H1 (cell line): ENCODE measurements at regions not wholly inside any gene's neighbourhood (a gene's known extent, or its start where the extent isn't known, plus 50 kb on each side); places are given as distances from the start of the nearest gene placed in this dataset.

Experiments used
- CTCF ChIA-PET: fragments of 300-600 bp; sonication (Branson Sonifier 250); formaldehyde crosslinking; loops from one replicate; lab custom pipeline; 2021; ENCODE audit not compliant: partially characterized antibody; lab: Charles Lee
- POLR2A ChIA-PET: fragments of 300-600 bp; sonication (Branson Sonifier 250); formaldehyde crosslinking; loops from one replicate; lab custom pipeline; 2021; ENCODE audit warnings: inconsistent platforms; ENCODE audit not compliant: partially characterized antibody; lab: Charles Lee
- DNase-seq, 2 experiments: peaks; one replicate each; pipeline versions ENCODE4 v3.0.0 to v3.0.0-alpha.2; 2010 to 2022; ENCODE audit warnings: low spot score in 2 of 2, low read depth in 1 of 2, mixed read lengths in 1 of 2
- FAIRE-seq: peaks from 2 replicates; lab custom pipeline; 2011; peaks lifted over from hg19 to GRCh38; lab: Jason Lieb, UNC
- H2AFZ ChIP-seq: 2 replicates; pipeline ENCODE4 v1.8.1; 2012; ENCODE audit warnings: low read length, inconsistent platforms
- H2AK5ac ChIP-seq: 2 replicates; pipeline ENCODE4 v1.6.1; 2013; ENCODE audit warnings: low read depth, low read length
- H2BK120ac ChIP-seq: replicated peaks from 2 replicates; pipeline ENCODE3; 2013; ENCODE audit warnings: low read depth, low read length, inconsistent platforms
- H2BK12ac ChIP-seq: 2 replicates; pipeline ENCODE4 v1.6.1; 2013; ENCODE audit warnings: low read depth, low read length
- H2BK15ac ChIP-seq: 2 replicates; pipeline ENCODE4 v1.6.1; 2013; ENCODE audit warnings: low read length
- H2BK20ac ChIP-seq: 2 replicates; pipeline ENCODE4 v1.6.1; 2013; ENCODE audit warnings: low read length
- H2BK5ac ChIP-seq: 2 replicates; pipeline ENCODE4 v1.6.1; 2013; ENCODE audit warnings: low read depth, low read length
- H3K14ac ChIP-seq: 2 replicates; pipeline ENCODE4 v1.6.1; 2013; ENCODE audit warnings: inconsistent platforms; ENCODE audit not compliant: insufficient read length
- H3K18ac ChIP-seq: 2 replicates; pipeline ENCODE4 v1.6.1; 2013; ENCODE audit warnings: low read length; ENCODE audit errors: extremely low read depth
- H3K23ac ChIP-seq: 2 replicates; pipeline ENCODE4 v1.6.1; 2013; ENCODE audit warnings: inconsistent platforms; ENCODE audit not compliant: insufficient read length
- H3K23me2 ChIP-seq: 2 replicates; pipeline ENCODE4 v1.6.1; 2013; ENCODE audit warnings: low read depth, low read length
- H3K27ac ChIP-seq: 2 replicates; pipeline ENCODE4 v1.6.1; 2011; ENCODE audit warnings: low read depth, low read length, inconsistent platforms
- H3K27me3 ChIP-seq, 4 experiments: replicated peaks in 1 of 4; 1 replicate in 1 of 4; 2 replicates in 3 of 4; pipeline versions ENCODE4 v1.6.1 to v1.8.1; 2011 to 2013; ENCODE audit warnings: low read length in 3 of 4, mild to moderate bottlenecking in 3 of 4, inconsistent platforms in 2 of 4, mixed read lengths in 2 of 4, moderate library complexity in 1 of 4; ENCODE audit not compliant: control insufficient read depth in 3 of 4, insufficient read depth in 3 of 4; ENCODE audit errors: extremely low read depth in 1 of 4
- H3K36me3 ChIP-seq, 4 experiments: 2 replicates each; pipeline versions ENCODE4 v1.6.1 to v1.8.1; 2011 to 2013; ENCODE audit warnings: mild to moderate bottlenecking in 4 of 4, low read length in 3 of 4, moderate library complexity in 2 of 4, control low read depth in 1 of 4, inconsistent platforms in 1 of 4; ENCODE audit not compliant: insufficient read depth in 4 of 4, control insufficient read depth in 2 of 4
- H3K4ac ChIP-seq: replicated peaks from 2 replicates; pipeline ENCODE3; 2013; ENCODE audit warnings: low read length, low read depth, mixed read lengths, inconsistent platforms; ENCODE audit not compliant: insufficient read length
- H3K4me1 ChIP-seq, 4 experiments: replicated peaks in 1 of 4; 1 replicate in 1 of 4; 2 replicates in 3 of 4; pipeline versions ENCODE4 v1.6.1 to v1.8.1; 2011 to 2013; ENCODE audit warnings: low read length in 3 of 4, inconsistent platforms in 2 of 4, mixed read lengths in 1 of 4; ENCODE audit not compliant: insufficient read depth in 4 of 4, control insufficient read depth in 3 of 4
- H3K4me2 ChIP-seq, 2 experiments: 2 replicates each; pipeline versions ENCODE4 v1.6.1 to v1.8.1; 2011 to 2013; ENCODE audit warnings: low read depth in 2 of 2, low read length in 2 of 2, control low read depth in 1 of 2, inconsistent platforms in 1 of 2, mild to moderate bottlenecking in 1 of 2; ENCODE audit not compliant: insufficient read depth in 1 of 2
- H3K4me3 ChIP-seq, 4 experiments: fragments of 200-600, 300-600 bp in 1 of 4; sonication (generic), shearing (Covaris generic), sonication (Bioruptor Twin) in 1 of 4; 2 replicates each; pipeline versions ENCODE4 v1.5.1 to v1.8.1; 2011 to 2016; ENCODE audit warnings: low read length in 4 of 4, low read depth in 3 of 4, control low read depth in 2 of 4, inconsistent platforms in 2 of 4, mild to moderate bottlenecking in 2 of 4, mixed read lengths in 1 of 4, moderate library complexity in 1 of 4; ENCODE audit not compliant: insufficient read depth in 2 of 4; ENCODE audit errors: extremely low read depth in 1 of 4
- H3K56ac ChIP-seq: replicated peaks from 2 replicates; pipeline ENCODE3; 2013; ENCODE audit warnings: low read depth, mild to moderate bottlenecking, mixed read lengths, low read length, inconsistent platforms; ENCODE audit not compliant: insufficient read length
- H3K79me1 ChIP-seq: 2 replicates; pipeline ENCODE4 v1.6.1; 2013; ENCODE audit warnings: low read depth, low read length, control low read depth
- H3K79me2 ChIP-seq, 2 experiments: 2 replicates each; pipeline versions ENCODE4 v1.6.1 to v1.8.1; 2012 to 2013; ENCODE audit warnings: low read length in 2 of 2, mild to moderate bottlenecking in 2 of 2, inconsistent platforms in 1 of 2; ENCODE audit not compliant: insufficient read depth in 2 of 2, control insufficient read depth in 1 of 2
- H3K9ac ChIP-seq, 4 experiments: replicated peaks in 1 of 4; 1 replicate in 1 of 4; 2 replicates in 3 of 4; pipeline versions ENCODE4 v1.6.1 to v1.8.1; 2011 to 2013; ENCODE audit warnings: low read depth in 3 of 4, low read length in 3 of 4, control low read depth in 2 of 4, mild to moderate bottlenecking in 2 of 4, moderate library complexity in 2 of 4, inconsistent platforms in 1 of 4; ENCODE audit errors: extremely low read depth in 1 of 4
- H3K9me3 ChIP-seq, 2 experiments: 2 replicates each; pipeline versions ENCODE4 v1.6.1 to v1.8.1; 2012 to 2013; ENCODE audit warnings: mild to moderate bottlenecking in 2 of 2, moderate library complexity in 2 of 2, control low read depth in 1 of 2, inconsistent platforms in 1 of 2, low read depth in 1 of 2, low read length in 1 of 2, mixed read lengths in 1 of 2; ENCODE audit not compliant: insufficient read depth in 2 of 2
- H4K20me1 ChIP-seq, 2 experiments: replicated peaks in 1 of 2; 2 replicates each; pipeline versions ENCODE3 to v1.8.1; 2011 to 2013; ENCODE audit warnings: inconsistent platforms in 2 of 2, low read length in 2 of 2, mild to moderate bottlenecking in 1 of 2; ENCODE audit not compliant: insufficient read depth in 2 of 2, control insufficient read depth in 1 of 2
- H4K5ac ChIP-seq: 2 replicates; pipeline ENCODE4 v1.6.1; 2013; ENCODE audit warnings: low read length, low read depth, mixed read lengths, inconsistent platforms; ENCODE audit not compliant: insufficient read length
- H4K8ac ChIP-seq: 2 replicates; pipeline ENCODE4 v1.8.0; 2013; ENCODE audit warnings: mild to moderate bottlenecking, moderate library complexity, low read length, inconsistent platforms; ENCODE audit not compliant: insufficient read depth; ENCODE audit errors: extremely low read depth
- H4K91ac ChIP-seq: replicated peaks from 2 replicates; pipeline ENCODE3; 2013; ENCODE audit warnings: low read length, mixed read lengths, inconsistent platforms; ENCODE audit not compliant: insufficient read length
- ASH2L ChIP-seq: fragments of 200-600, 300-600 bp; sonication (generic); IDR thresholded peaks from one replicate; pipeline ENCODE4 v1.7.1; 2017; ENCODE audit warnings: low read length
- BRCA1 ChIP-seq: IDR thresholded peaks from 2 replicates; pipeline ENCODE4 v1.6.1; 2012; ENCODE audit warnings: low read depth, low read length, improper control_type of control experiment
- CEBPB ChIP-seq: IDR thresholded peaks from 2 replicates; pipeline ENCODE4 v1.6.1; 2012; ENCODE audit warnings: low read depth, low read length
- FOSL1 ChIP-seq: IDR thresholded peaks from 2 replicates; pipeline ENCODE4 v1.6.1; 2011; ENCODE audit warnings: mild to moderate bottlenecking, low read depth, low read length, moderate library complexity; ENCODE audit not compliant: insufficient read depth
- GABPA ChIP-seq: IDR thresholded peaks from 2 replicates; pipeline ENCODE4 v1.6.1; 2011; ENCODE audit warnings: mild to moderate bottlenecking, low read length, moderate library complexity, borderline replicate concordance; ENCODE audit not compliant: insufficient read depth
- SIRT6 ChIP-seq: IDR thresholded peaks from one replicate; pipeline ENCODE4 v1.7.1; 2012; ENCODE audit warnings: low read length, inconsistent platforms
- SUZ12 ChIP-seq: fragments of 200-600 bp; sonication (generic); IDR thresholded peaks from 2 replicates; pipeline ENCODE4 v1.6.1; 2012; ENCODE audit warnings: mild to moderate bottlenecking, inconsistent platforms, low read length, moderate library complexity, mixed read lengths
- WGBS, 2 experiments: shearing (Covaris generic) in 1 of 2; methylation state at CpG; one replicate each; pipeline versions ENCODE4 v1.1.6 to v1.1.7; 2013 to 2015; ENCODE audit warnings: low lambda C conversion rate in 2 of 2, mixed read lengths in 2 of 2, inconsistent platforms in 1 of 2, low coverage in 1 of 2, missing lambda C conversion rate in 1 of 2; ENCODE audit not compliant: insufficient replicate concordance in 2 of 2, insufficient coverage in 1 of 2, insufficient read length in 1 of 2; ENCODE audit errors: extremely low coverage in 1 of 2, missing lambda C conversion rate in 1 of 2; 5-methylcytosine and 5-hydroxymethylcytosine counted together

DNA sequence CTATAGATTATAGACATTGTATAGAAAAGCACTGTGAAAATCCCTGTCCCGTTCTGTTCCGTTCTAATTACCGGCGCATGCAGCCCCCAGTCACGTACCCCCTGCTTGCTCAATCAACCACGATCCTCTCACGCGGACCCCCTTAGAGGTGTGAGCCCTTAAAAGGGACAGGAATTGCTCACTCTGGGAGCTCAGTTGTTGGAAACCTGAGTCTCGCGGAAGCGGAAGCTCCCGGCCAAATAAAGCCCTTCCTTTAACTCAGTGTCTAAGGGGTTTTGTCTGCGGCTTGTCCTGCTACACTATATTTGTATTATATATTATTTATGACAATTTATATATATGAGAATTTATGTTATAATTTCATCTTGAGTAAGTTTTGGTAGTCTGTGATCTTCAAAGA is 213.6 kb upstream of the AMIGO2 start:
- CTCF ChIA-PET: interaction anchor here (1.6 kb wide), 1 partner anchor 14 kb away, joined by 7 read pairs; no protein-coding TSS in a partner anchor
- H3K36me3 ChIP-seq: no peaks in the 10 kb centered on the region
- no peak overlapping the region for H3K4ac ChIP-seq
- H2BK12ac ChIP-seq: no peak overlapping the region
- H3K27ac ChIP-seq: no peak overlapping the region
- H3K79me1 ChIP-seq: no peaks in the 10 kb centered on the region
- POLR2A ChIA-PET: no interaction called here
- H2AK5ac ChIP-seq: no peak overlapping the region
- H2BK15ac ChIP-seq: no peak overlapping the region
- no peak overlapping the region for H3K14ac ChIP-seq
- H3K18ac ChIP-seq: no peak overlapping the region
- no peak overlapping the region for H2AFZ ChIP-seq
- H3K27me3 ChIP-seq: no peaks in the 10 kb centered on the region
- H3K9ac ChIP-seq: no peak overlapping the region
- DNase-seq: no peak
- H3K9me3 ChIP-seq: no peaks in the 10 kb centered on the region
- H4K20me1 ChIP-seq: no peaks in the 10 kb centered on the region
- no peak overlapping the region for H2BK120ac ChIP-seq
- FAIRE-seq: no peak
- H2BK20ac ChIP-seq: no peak overlapping the region
- no peak overlapping the region for H4K8ac ChIP-seq
- 93% methylated on average over 13 of the region's 13 CpGs; no CpG with 5 or more reads in 1 of the 2 experiments for WGBS, 2 experiments
- no peak overlapping the region for H3K23ac ChIP-seq
- no peaks in the 10 kb centered on the region for H3K79me2 ChIP-seq
- no peaks in the 10 kb centered on the region for H3K23me2 ChIP-seq
- no peak overlapping the region for H2BK5ac ChIP-seq
- H3K4me3 ChIP-seq: no peak overlapping the region
- no peak overlapping the region for H4K5ac ChIP-seq
- no peak overlapping the region for H4K91ac ChIP-seq
- no peak for TF ChIP-seq GABPA
- no peak for TF ChIP-seq CEBPB
- TF ChIP-seq ASH2L: no peak
- TF ChIP-seq SUZ12: no peak
- TF ChIP-seq SIRT6: no peak
- TF ChIP-seq FOSL1: no peak
- TF ChIP-seq BRCA1: no peak
- TF ChIP-seq, all 59 proteins: peak for 0
- Histone ChIP-seq H3K56ac (no peak overlapping the region), H3K4me1 (peaks cover 0 to 5% (median 0%) of the 10 kb centered on the region in 4 experiments; a peak in 1 of 7 replicates), H3K4me2 (no peak overlapping the region)
